ENCODE measurements at regions not wholly inside any gene's neighbourhood (a gene's known extent, or its start where the extent isn't known, plus 50 kb on each side); places are given as distances from the start of the nearest gene placed in this dataset.

DNA sequence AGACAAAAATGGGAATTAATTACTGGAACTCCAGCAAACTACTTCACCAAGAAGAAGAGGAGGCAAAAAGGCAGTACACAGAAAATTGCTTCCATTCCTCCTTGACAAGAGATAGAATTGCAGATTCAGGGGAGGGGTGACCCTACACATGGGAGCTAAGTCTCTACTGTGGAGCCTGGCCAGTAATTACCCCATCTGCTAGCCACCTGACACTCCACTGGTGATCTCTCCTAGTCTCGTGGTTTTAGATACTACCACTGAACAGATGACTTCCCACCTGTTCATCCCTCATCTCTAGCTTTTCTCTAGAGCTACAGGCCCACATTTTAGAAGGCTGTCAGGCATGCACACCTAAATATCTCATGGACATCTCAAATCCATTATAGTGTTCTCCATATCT, 224.3 kb upstream of the NR2F2 start:
- in situ Hi-C loops (cut with MboI; ENCODE audit: low pct_unique_long_range_greater_than_20kb, low sequenced_read_pairs, unreplicated experiment), result no loop called here
- no peak for DNase-seq (ENCODE audit: low spot score)
- TF ChIP-seq, protein P1, sequence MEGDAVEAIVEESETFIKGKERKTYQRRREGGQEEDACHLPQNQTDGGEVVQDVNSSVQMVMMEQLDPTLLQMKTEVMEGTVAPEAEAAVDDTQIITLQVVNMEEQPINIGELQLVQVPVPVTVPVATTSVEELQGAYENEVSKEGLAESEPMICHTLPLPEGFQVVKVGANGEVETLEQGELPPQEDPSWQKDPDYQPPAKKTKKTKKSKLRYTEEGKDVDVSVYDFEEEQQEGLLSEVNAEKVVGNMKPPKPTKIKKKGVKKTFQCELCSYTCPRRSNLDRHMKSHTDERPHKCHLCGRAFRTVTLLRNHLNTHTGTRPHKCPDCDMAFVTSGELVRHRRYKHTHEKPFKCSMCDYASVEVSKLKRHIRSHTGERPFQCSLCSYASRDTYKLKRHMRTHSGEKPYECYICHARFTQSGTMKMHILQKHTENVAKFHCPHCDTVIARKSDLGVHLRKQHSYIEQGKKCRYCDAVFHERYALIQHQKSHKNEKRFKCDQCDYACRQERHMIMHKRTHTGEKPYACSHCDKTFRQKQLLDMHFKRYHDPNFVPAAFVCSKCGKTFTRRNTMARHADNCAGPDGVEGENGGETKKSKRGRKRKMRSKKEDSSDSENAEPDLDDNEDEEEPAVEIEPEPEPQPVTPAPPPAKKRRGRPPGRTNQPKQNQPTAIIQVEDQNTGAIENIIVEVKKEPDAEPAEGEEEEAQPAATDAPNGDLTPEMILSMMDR (IDR thresholded peaks at IDR 0.05; ENCODE audit: extremely low read depth, insufficient read depth, missing control alignments), result no peak

DNA sequence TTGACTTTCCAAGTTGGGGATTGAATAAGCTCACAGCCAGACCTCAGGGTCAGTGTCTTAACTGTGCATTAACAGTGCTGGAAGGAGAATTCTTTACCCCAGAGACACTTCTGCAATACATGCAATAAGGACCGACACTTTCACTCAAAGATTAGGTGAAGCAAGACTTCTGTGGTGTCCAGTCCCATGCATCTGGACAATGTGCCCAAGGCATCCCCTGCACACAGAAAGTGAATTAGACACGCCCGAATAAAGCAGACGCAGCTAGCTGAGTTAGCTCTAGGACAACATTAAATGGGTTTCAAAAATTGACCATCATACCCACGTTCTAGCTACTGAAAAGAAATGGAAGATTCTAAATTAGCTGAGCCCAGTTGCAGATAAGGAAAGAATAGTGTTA, 223.9 kb upstream of the NR2F2 start:
- TF ChIP-seq, protein P1 (IDR thresholded peaks at IDR 0.05; ENCODE audit: extremely low read depth, insufficient read depth, missing control alignments), result no peak
- no peak for DNase-seq (ENCODE audit: low spot score)
- in situ Hi-C loops (cut with MboI; ENCODE audit: low pct_unique_long_range_greater_than_20kb, low sequenced_read_pairs, unreplicated experiment), result no loop called here

DNA sequence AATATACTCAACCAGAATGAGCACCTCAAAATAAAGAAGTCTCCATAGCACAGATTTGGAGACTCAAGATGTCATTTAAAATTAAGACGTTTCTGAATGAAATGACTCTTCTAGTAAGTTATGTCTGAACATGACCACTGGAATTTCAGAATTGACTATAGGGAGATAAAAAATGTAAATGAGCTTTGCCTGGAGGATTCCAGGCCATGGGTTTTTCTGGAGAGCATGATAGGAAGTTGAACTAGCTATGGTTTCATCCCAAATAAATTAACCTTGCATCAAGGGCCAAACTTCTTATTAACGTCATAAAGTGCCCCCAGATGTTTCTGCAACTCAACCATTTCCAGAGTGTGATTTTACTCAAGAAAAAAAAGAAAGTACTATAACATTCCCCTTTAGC, 222.6 kb upstream of the NR2F2 start:
- TF ChIP-seq, protein P1 (IDR thresholded peaks at IDR 0.05; ENCODE audit: extremely low read depth, insufficient read depth, missing control alignments), result no peak
- in situ Hi-C loops (cut with MboI; ENCODE audit: low pct_unique_long_range_greater_than_20kb, low sequenced_read_pairs, unreplicated experiment), result no loop called here

DNA sequence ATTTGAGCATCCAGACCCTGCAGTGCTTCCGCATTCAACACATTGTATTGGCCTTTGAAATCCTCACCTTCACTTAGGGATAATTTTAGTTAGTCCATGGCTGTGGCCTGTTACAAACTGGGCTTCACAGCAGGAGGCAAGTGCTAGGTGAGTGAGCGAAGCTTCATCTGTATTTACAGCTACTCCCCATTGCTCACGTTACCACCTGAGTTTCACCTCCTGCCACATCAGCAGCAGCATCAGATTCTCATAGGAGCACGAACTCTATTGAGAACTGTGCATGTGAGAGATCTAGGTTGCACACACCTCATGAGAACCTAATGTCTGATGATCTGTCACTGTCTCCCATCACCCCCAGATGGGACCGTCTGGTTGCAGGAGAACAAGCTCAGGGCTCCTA, 222.1 kb upstream of the NR2F2 start:
- TF ChIP-seq, protein P1 (IDR thresholded peaks at IDR 0.05; ENCODE audit: extremely low read depth, insufficient read depth, missing control alignments), result no peak
- in situ Hi-C loops (cut with MboI; ENCODE audit: low pct_unique_long_range_greater_than_20kb, low sequenced_read_pairs, unreplicated experiment), result no loop called here
- no peak for DNase-seq (ENCODE audit: low spot score)

More for the DNA sequence above, 222.6 kb upstream of the NR2F2 start:
- DNase-seq (ENCODE audit: low spot score), result no peak

DNA sequence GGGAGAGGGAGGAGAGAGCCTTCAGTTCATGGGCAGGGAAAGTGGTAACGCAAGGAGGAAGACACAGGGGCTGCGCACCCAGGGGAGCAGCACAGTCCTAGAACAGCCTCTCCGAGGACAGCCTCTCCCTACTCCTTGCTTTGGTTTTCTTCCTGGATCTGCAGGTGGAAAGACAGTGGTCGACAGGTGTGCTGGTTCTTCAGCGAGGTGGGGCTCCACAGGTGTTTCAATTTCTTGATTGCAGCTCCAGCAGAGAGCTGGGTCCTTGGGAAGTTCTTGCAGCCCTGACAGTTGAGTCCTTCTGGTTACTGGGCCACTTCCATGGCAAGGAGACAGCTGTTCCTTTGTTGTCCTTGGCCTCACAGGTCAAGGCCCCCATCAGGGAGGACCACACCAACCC, 220.7 kb upstream of the NR2F2 start:
- in situ Hi-C loops (cut with MboI; ENCODE audit: low pct_unique_long_range_greater_than_20kb, low sequenced_read_pairs, unreplicated experiment), result no loop called here
- TF ChIP-seq, protein P1 (IDR thresholded peaks at IDR 0.05; ENCODE audit: extremely low read depth, insufficient read depth, missing control alignments), result no peak
- no peak for DNase-seq (ENCODE audit: low spot score)

DNA sequence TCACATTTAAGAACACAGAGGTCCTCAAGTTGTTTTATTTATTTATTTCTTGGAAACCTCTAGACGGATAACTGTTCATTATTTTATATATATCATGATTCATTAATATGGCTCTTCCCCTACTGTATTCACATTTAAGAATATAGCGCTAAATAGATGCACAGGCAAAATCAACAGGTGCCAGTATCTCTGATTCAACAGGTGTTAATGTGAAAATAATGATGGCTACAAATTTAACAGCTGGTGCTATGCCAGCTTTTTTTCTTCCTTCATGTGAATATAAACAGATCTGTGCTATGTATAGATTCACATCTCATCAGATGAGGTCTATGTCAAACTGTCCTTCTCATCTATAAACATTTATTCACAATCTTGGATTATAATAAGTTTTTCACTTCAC, 218.5 kb upstream of the NR2F2 start:
- TF ChIP-seq, protein P1 (IDR thresholded peaks at IDR 0.05; ENCODE audit: extremely low read depth, insufficient read depth, missing control alignments), result no peak
- in situ Hi-C loops (cut with MboI; ENCODE audit: low pct_unique_long_range_greater_than_20kb, low sequenced_read_pairs, unreplicated experiment), result no loop called here
- no peak for DNase-seq (ENCODE audit: low spot score)

DNA sequence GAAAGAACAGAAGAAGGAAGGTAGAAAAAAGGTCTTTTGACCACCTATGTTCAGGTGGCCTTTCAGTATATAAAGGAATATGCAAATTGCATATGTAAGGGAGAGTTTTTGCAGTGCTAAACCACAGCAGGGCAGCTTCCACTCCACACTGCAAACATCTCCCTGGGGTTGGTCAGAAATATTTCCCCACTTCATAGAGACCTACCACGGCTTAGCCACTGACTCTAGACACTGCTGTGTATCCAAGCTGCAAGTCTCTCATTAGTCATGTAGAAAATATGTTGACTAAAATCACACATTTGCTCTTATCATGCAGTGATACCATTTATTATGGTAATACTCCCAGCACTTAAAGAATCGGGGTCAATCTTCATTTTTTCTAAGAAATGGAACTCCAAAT, 214.9 kb upstream of the NR2F2 start:
- DNase-seq (ENCODE audit: low spot score), result no peak
- in situ Hi-C loops (cut with MboI; ENCODE audit: low pct_unique_long_range_greater_than_20kb, low sequenced_read_pairs, unreplicated experiment), result no loop called here

More for the DNA sequence above, 214.9 kb upstream of the NR2F2 start:
- TF ChIP-seq, protein P1 (IDR thresholded peaks at IDR 0.05; ENCODE audit: extremely low read depth, insufficient read depth, missing control alignments), result no peak
